Spleen (tissue), 7 donors: ENCODE measurements at regions not wholly inside any gene's neighbourhood (a gene's known extent, or its start where the extent isn't known, plus 50 kb on each side); places are given as distances from the start of the nearest gene placed in this dataset.

Source experiments
- POLR2A ChIP-seq, 3 donors: fragments of 450-650 bp; IDR thresholded peaks; one replicate each; pipeline ENCODE4 v1.5.1; 2017; ENCODE audit warnings: antibody characterized with exemption in 3 of 3, mild to moderate bottlenecking in 1 of 3
- TF ChIP-seq, protein P1 (sequence below), 11 experiments: fragments of 200-600 bp in 7 of 11; fragments of 450-650 bp in 4 of 11; sonication (generic) in 4 of 11; IDR thresholded peaks in 8 of 11; conservative IDR thresholded peaks in 3 of 11; 1 replicate in 7 of 11; 2 replicates in 4 of 11; pipeline versions ENCODE4 v1.4.0 to v1.8.0; 2016 to 2021; ENCODE audit warnings: antibody characterized with exemption in 11 of 11, inconsistent platforms in 4 of 11, mild to moderate bottlenecking in 1 of 11
- donor health status: DM: no; HTN: no; CAD: no; lungs with moderate emphysema.
- donor health status: DM: no; HTN: no; CAD: no.
- donor health status: DM: no; HTN: no; CAD: no.

DNA sequence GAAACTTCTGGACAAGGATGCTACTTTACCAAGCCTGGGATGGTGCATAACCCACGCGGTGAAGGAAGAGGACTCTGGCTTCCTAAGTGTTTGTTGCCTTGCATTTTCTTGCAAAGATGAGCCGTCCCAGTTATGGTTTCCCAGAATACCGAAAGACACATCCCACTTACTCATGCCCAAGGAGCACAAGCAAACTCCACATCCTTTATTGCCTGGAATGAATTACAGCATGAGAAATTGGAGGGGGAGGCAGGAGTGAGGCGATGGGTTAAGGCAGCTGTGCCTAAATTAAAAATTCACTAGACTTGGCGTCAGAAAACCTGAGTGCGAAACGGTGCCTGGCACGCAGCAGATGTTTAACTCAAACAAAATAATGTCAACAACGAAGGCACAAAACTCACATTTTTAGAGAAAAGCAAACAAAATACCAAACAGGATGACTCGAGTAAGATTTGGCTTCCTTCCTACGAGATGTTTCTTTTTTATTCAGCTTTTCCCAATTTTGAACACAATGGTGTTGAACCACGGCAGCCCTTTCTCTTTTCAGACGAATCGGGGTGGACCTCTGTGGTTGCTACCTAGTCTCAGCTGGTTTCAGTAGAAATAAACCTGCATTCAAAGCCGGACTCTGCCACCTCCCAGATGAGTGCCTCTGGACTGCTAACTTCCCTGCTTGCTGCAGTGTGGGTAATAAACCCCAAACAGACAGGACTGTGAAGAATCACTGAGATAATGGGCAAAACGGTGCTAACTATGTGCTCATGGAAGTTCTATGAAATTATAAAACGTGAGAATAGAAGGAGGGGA, 100.3 kb upstream of the NCK2 start:
- TF ChIP-seq, protein P1, sequence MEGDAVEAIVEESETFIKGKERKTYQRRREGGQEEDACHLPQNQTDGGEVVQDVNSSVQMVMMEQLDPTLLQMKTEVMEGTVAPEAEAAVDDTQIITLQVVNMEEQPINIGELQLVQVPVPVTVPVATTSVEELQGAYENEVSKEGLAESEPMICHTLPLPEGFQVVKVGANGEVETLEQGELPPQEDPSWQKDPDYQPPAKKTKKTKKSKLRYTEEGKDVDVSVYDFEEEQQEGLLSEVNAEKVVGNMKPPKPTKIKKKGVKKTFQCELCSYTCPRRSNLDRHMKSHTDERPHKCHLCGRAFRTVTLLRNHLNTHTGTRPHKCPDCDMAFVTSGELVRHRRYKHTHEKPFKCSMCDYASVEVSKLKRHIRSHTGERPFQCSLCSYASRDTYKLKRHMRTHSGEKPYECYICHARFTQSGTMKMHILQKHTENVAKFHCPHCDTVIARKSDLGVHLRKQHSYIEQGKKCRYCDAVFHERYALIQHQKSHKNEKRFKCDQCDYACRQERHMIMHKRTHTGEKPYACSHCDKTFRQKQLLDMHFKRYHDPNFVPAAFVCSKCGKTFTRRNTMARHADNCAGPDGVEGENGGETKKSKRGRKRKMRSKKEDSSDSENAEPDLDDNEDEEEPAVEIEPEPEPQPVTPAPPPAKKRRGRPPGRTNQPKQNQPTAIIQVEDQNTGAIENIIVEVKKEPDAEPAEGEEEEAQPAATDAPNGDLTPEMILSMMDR (IDR thresholded peaks at IDR 0.05 in 8 of 11, conservative IDR thresholded peaks at IDR 0.05 in 3 of 11) = no peak
- no peak for TF ChIP-seq POLR2A (IDR thresholded peaks at IDR 0.05)
